GM18858 (cell line): ENCODE measurements at regions not wholly inside any gene's neighbourhood (a gene's known extent, or its start where the extent isn't known, plus 50 kb on each side); places are given as distances from the start of the nearest gene placed in this dataset.
A peak's percentile ranks its signal among the peaks of the same experiment; 100 is the strongest.
"Not testable (repeated sequence)": the region's sequence is repeated elsewhere in the genome, so short reads cannot be mapped to it uniquely, and the experiment has no call there.

Experiments
- ATAC-seq: cut with Tn5 transposase; IDR thresholded peaks from one replicate; pipeline ENCODE4 v1.9.1; 2021; ENCODE audit not compliant: unreplicated experiment

DNA sequence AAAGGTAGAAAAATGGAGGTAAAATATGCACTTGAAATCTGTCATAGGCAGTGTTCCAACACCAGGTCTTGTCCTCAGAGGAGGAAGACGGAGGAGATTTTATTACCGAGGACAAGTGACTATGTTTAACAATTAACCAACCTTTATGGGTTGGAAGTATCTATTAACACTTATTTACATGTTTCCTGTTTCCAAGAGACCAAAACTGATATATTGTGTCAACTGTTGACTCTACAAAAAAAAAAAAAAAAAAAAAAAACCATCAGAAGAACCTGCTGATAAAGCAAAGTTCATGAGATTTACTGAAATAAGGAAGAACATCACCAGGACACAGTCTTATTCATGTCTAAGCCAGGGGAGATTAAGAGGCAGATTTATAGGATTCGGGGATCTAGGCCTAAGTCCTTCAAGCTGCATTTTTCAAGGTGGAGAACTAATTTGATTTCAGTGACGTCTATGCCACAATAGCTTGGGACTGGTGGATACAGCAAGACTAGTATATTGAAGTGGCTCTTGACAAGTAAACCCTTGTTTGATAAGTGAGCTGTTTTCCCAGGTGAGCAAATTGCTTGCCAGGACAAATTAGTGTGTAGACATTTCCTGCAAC, 126.6 kb upstream of the NAA20 start:
- no peak for ATAC-seq

DNA sequence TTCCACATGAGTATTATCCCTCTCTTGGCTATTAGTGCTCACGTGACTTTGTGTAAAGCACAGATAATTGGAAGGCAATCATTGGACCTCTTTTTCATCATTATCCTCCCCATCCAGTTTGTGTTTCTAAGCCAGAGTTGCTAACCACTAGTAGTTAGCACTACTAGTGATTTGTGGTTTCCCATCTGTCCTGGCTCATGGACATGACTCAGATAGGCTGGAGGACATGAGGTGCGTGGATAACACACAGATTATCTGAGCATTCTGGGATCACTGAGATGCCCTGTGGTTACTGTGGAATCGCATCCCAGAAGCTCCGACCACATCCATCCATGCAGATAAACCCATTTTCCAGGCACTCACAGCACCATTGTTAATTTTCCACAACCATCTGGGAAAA, 123.8 kb upstream of the NAA20 start:
- ATAC-seq, result no peak

DNA sequence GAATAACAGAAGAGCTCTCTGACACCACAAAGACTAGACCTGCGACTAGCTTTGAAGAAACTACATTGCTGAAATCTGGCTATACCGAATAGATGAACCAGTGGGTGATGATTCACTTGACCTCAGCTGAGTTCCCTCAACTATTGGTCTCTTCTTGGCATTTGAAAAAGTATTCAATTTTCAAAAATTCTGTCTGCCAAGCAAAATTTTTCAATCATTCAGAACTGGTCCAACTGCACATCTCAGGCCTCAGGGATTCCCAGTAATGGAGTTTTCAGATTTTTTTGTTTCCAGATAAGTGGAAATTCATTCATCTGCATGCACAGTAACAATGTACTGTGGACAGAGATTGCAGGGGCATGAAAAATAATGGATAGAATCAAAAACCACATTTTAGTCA, 121.4 kb upstream of the NAA20 start:
- no peak for ATAC-seq

DNA sequence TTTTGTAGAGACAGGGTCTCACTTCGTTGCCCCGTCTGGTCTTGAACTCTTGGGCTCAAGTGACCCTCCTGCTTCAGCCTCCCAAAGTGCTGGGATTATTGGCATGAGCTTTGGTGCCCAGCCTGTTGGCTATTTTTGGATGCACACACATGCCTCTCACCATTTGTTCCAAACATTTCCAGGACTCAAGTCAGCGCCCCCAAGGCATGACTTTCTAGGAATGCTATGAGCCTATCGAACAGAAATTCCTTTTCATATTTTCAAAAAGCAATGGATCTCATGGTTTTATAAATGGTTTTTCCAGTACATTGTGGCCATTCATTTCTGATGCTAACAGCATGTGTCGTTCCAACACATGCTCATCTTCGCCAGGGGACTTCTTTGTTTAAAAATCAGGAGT, 119.3 kb upstream of the NAA20 start:
- ATAC-seq, result no peak

DNA sequence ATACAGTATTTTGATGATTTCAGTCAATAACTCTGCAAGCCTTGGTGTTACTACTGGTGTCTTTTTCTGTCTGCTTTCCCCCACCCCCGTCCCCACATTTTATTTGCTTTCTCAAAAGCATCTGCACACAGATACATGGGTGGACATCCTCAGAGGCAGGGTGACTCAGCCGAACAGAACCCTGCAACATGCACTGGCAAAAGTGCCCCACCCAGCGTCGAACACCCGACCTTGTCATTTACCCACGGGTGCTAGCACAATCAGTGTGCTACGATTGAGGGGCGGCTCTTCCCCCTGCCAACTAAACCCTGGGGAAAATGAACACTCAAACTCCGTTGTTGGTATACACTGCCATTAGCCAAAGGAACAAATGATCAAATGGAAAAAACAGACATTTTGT, 115.9 kb upstream of the NAA20 start:
- ATAC-seq, result no peak

DNA sequence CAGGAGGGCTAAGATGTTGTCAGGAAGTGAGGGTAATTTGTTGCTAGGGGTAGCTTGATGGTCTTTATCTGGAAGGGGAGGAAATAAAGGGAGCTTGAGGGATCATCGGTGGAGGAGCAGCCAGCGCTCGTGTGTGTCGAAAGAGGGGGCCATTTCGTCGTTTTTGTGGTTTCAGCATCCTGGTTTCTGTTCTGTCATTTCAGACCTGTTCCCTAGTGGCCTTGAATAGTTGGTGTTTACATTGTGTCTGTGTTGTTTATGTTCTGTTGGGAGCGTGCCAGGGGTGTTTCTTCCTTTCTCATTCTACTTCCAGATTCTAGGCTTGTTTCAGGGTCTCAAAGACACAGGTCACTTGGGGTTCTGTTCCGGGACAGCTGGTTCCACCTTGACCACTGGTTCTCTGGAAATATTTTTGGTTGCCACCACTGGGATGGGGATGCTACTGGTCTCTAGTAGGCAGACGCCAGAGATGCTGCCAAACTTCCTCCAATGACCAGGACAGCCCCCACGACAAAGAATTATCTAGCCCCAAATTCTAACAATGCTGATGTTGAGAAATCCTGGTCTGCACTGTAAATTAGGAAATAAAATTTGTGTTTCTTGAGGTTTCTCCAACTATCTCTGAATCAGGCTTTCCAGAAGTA, 113.9 kb upstream of the NAA20 start:
- no peak for ATAC-seq

DNA sequence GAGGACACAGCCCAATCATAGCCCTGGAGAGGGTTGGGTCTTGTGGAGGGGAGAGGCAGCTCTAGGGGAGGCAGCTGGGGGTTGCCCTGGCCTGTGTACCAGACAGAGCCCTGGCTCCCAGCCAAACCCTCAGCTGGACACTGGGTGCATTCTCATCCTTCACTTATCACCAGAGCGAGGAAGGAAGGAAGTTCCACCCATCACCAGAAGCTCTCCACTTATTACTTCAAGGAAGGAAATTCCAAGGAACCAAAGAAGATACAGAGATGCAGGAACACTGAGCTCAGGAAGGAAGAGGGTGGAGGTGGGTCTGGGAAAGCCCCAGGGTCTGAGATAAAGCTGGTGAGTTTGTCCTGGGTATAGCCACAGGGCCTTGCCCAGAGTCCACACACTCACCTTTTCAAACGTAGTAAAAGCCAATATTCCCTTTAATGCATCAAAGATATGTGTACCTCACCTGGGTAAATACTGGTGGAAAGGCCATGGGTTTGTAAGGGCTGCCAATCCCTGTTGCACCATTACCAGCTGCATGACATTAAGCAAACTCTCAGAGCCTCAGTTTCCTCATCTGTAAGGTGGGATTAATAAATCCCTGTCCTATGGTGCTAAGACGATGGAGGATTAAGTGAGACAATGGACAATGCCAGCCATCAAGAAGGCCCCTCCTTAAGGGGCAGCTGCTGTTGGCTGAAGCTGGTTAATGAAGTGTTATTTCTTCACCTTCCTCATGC, 109.7 kb upstream of the NAA20 start:
- ATAC-seq, result no peak

DNA sequence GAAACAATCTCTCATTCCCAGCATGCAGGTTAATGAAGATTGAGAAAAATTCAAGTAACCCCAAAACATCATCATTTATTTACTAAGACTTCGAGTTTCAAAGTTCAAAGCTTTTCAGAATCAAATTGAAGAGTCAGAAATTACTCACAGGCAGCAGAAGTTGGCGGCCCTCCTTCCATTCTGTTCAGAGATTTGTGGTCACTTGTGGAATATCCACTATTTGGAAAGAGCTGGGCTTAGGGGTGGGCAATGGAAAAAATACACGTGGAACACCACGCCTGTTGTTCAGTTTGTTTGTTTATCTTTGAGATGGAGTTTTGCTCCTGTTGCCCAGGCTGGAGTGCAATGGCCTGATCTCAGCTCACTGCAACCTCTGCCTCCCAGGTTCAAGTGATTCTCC, 108.6 kb upstream of the NAA20 start:
- no peak for ATAC-seq

DNA sequence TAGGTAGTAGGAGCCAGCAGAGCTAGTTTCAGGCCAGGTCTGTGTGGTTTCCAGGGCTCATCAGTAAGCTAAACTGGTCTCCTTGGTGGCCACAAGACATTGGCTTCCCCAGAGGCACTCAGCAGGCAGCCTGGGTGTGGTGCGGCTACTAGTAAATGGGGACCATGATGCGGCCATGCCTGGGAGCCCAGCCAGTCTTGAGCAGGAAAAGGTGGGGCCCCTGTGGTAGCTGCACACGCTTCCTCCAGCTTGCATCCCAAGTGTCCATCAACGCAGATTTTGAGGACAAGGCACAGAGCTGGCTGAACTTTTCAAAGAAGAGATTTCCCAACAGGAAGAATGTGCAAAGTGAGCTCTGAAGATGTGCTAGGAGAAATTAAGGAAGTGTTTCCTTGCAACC, 107.4 kb upstream of the NAA20 start:
- no peak for ATAC-seq

DNA sequence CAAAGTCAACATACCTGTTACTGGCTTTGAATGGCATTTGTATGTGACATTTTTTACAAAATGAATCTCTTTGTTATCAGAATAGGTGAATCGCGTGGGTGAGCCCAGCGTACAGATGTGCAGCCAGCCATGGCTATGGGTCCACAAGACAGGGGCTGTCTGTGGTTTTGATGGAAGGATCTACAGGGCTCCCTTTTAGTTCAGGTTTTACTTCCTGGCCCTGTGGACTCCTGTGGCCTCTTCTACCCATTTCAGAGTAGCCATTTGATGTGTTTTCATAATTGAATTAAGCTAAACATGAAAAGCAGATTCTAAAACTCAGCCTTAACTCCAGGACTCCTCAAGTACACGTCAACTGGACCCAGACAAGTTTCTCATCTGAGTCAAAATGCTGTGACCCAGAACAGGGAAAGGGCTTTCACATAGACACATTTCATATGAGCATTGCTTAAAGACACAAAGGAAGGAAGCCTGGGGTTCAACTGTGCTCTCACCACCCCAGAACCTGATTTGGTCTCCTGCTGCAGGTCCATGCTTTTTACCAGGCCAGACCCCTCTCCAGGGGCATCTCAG, 105.3 kb upstream of the NAA20 start:
- no peak for ATAC-seq

DNA sequence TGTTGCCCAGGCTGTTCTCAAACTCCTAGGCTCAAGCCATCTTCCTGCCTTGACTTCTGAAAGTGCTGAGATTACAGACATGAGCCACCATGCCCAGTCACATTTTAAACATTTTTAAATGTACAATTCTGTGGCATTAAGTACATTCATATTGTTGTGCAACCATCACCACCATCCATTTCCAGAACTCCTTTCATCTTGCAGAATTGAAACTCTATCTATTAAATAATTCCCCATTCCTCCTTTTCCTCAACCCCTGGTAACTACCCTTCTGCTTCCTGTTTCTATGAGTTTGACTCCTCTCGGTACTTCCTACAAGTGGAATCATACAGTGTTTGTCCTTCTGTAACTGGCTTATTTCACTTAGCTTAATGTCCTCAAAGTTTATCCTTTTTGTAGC, 103.8 kb upstream of the NAA20 start:
- no peak for ATAC-seq

DNA sequence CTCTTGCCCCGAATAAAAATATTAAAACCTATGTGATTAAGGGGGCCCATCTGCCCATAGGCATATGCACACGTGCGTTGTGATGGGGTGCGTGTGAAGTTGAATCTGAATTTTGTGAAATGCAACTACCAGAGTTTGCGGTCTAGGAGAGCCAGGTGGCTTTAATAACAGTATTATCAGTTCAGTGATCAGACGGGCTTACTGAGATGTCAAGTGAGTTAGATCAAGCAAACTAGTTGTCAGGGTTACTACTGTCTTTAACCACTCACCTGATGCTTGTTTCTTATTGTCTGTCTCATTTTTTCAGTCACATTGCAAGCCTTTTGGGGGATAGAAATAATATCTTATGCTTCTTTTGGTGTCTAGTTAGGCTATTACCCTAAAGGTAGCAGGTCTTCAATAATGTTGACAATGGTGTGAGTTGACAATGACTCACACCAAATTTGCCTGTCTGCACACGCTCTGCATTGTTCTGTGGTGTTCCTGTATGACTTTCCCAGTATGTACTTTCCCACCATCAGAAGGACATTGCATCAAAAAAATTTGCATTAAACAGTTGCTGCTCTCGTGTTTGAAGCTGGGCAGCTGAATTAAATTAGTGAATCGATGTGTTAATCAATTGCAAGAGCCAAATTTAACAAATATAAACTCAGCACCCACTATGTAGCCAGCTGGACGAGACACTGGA, 103.1 kb upstream of the NAA20 start:
- peak; percentile 44 for ATAC-seq

DNA sequence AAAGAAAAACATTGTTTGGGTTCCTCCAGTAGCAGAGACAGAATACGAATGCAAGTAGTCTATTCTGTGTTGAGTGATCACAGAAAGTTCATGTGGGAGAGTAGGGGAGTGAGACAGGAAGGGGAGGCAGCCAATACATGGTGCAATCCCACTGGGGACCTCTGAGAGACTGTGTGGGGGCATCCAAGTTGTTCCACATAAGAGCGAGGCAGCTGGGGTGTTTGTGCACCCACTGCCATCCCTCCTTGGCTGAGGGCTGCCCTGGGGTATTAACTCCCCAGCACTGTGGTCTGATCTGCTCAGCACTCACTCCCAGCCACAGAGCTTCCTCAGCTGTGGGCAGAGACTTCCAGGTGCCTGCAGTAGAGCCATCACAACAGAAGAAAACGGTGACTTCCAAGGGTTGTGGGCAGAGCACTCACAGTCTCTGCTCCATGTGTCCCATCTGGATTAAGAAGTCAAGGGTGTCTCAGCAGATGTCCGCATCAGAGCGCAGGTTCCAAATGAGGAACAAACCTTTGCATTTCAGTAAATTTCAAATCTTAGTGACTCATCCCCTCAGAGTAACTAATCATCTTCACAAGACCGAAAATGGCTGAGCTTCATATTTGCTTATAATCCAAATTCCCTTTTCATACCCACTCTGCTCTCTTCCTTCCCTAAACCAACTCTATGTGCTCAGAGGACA, 101.9 kb upstream of the NAA20 start:
- no peak for ATAC-seq

DNA sequence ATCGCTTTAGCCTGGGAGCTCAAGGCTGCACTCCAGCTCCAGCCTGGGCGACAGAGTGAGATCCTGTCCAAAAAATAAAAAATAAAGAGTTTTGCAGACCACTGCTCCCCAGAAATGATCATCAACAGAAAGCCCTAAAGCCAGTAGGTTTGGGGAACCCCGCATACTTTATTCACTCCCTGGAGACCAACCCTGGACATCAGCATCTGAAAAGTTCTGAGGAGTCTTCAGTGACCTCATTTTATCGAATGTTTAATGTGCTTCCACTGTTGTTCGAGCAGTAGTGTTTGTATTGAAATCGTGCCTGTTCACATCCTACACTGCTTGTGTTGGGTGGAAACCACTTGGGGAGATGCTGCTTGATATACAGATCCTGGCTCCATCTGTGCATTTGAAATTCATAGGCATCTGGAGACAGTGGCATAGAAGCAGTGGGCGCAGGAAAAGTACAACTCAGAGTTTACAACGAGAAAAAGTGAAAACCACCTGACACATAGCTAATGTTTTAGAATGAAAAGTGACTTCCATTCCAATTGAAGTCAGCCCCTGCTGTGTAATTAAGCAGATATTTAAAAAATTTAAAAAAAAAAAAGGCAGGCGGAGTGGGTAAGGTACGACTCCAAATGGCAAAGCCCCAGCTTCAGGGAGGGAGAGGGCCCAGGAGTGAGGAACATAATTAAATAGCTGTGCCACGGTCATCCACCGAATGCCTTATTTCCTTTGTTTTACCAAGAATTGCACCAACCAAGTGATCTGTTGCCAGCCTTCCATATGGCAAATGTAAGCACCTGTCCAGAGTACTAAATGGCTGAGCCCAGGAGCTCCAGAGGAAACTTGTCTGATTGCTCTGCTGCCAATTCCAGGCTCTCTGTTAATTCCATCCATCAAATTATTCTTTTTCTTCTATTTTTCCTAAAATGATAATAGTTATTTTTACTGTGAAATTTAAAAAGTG, 100.4 kb upstream of the NAA20 start:
- no peak for ATAC-seq

DNA sequence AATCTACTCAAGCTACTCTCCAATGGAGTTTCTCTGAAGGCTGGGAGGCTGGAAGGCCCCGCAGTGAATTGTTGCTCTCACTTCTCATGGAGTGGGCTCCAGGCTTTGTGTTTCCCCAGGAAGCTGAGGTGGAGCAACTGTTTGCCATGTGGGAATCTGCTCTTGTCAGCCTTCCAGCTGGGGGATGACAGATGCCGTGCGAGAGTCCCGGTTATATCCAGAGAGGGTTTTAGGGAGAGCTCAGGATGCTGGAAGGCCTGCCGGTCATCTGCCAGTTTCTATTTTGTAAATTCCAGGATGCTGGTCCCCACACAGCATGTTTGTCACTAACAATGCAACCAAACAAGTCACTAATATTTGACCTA, 98.2 kb upstream of the NAA20 start:
- no peak for ATAC-seq

DNA sequence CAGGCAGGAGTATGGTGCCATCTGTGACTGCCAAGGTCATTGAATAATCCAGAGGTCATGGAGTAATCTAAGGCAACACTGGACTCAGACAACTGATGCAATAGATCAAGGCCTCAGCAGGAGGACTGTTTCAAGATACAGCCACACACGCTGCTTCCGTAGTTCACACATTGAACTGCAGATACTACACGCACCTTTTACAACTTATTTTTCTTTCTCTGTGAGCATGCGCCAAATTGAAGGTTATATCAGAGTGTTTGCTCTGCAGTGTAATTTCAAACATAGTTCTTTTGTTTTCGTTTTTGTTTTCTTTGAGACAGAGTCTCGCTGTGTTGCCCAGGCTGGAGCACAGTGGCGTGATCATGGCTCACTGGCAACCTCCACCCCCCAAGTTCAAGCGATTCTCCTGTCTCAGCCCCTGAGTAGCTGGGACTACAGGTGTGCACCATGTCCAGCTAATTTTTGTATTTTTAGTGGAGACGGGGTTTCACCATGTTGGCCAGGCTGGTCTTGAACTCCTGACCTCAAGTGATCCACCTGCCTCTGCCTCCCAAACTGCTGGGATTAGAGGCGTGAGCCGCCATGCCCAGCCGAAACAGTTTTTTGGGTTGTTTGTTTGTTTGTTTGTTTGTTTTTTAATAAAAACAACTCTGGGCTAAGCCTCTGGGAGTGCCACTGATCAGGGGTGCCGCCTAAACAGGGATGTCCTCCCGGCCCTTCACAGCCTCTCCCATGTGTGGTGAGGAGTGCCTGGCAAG, 96.6 kb upstream of the NAA20 start:
- ATAC-seq, result no peak

DNA sequence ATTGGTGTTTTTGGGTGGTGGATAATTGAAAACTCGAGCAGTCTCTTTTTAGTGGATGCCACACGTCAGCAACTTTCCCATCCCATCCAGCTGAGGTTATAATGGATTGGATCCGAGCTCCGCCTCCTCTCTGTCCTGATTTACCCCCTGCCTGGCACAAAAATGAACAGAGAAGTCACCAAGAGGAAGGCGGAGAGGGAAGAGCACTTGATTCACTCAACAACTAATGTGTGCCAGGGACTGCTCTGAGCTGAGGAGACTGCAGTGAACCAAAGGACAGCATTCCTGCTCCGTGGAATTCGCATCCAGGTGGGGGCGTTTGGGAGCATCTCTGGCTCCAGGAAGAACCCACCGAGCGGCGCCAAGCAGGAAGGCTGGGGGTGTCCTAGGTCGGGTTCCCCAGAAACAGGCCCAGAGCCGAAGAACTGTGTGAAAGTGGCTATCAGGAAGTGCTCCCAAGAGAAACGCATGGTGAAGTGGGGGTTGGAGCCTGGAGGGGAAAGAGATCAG, 95.8 kb upstream of the NAA20 start:
- no peak for ATAC-seq

DNA sequence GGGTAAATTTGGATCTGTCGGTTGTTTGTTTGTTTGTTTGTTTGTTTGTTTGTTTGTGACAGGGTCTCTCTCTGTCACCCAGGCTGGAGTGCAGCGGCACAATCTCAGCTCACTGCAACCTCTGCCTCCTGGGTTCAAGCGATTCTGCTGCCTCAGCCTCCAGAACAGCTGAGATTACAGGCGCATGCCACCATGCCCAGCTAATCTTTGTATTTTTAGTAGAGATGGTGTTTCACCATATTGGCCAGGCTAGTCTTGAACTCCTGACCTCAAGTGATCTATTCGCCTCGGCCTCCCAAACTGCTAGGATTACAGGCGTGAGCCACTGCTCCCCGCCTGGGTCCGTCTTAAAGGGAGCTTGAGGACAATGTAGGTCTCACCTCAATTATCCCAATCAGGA, 95.3 kb upstream of the NAA20 start:
- ATAC-seq, result not testable (repeated sequence)

DNA sequence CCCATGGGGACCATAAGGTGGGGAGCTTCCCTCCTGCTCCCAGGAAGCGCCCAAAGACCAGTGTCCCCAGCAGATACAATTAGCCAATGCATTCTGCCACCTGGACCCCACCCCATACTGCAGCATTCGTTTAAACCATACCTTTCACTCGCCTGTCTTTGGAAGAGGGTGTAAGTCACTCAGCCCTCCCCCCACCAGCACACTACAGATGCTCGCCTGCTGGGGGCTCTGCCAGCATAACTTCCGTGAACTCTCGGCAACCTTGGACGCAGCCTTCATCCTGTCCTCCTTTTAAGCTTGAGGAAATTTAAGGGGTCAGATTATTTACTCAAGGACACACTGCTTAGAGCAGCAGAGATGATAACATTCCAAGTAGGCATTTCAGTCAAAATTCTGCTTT, 94.4 kb upstream of the NAA20 start:
- ATAC-seq, result no peak
